ENCODE measurements at regions not wholly inside any gene's neighbourhood (a gene's known extent, or its start where the extent isn't known, plus 50 kb on each side); places are given as distances from the start of the nearest gene placed in this dataset.

GRCh38 chr16:72689851-72690250, 358.1 kb downstream of the ZFHX3 start (continued):
- no peak for TF ChIP-seq PATZ1 (tag by site-specific recombination; IDR thresholded peaks at IDR 0.05)
- TF ChIP-seq ZNF658 (tag by site-specific recombination; IDR thresholded peaks at IDR 0.05) = no peak
- no peak for TF ChIP-seq MEIS1 (CRISPR knock-in tag; IDR thresholded peaks at IDR 0.05; ENCODE audit: borderline replicate concordance)
- TF ChIP-seq TSHZ1 (tag by site-specific recombination; IDR thresholded peaks at IDR 0.05; ENCODE audit: borderline replicate concordance) = no peak
- TF ChIP-seq ZNF623 (tag by site-specific recombination; IDR thresholded peaks at IDR 0.05) = no peak
- no peak for TF ChIP-seq ZNF202 (tag by site-specific recombination; IDR thresholded peaks at IDR 0.05; ENCODE audit: borderline replicate concordance)
- TF ChIP-seq ZNF544 (tag by site-specific recombination; IDR thresholded peaks at IDR 0.05) = no peak
- TF ChIP-seq ZNF76 (tag by site-specific recombination; IDR thresholded peaks at IDR 0.05; ENCODE audit: borderline replicate concordance, low read depth) = no peak
- TF ChIP-seq ZNF404 (tag by site-specific recombination; IDR thresholded peaks at IDR 0.05) = no peak
- no peak for TF ChIP-seq ZNF791 (tag by site-specific recombination; IDR thresholded peaks at IDR 0.05)
- no peak for TF ChIP-seq ZNF221 (tag by site-specific recombination; IDR thresholded peaks at IDR 0.05; ENCODE audit: borderline replicate concordance)
- TF ChIP-seq ZNF529 (tag by site-specific recombination; IDR thresholded peaks at IDR 0.05; ENCODE audit: insufficient replicate concordance) = no peak
- TF ChIP-seq BCL6B (tag by site-specific recombination; IDR thresholded peaks at IDR 0.05) = no peak

- POLR2A ChIA-PET = no interaction called here
- H3K27ac ChIP-seq (ENCODE audit: extremely low read depth, low read depth, low read length) = no peak overlapping the region
- no peaks in the 10 kb centered on the region for H3K9me3 ChIP-seq (ENCODE audit: control insufficient read depth, insufficient read depth, low read depth, low read length)
- H3K36me3 ChIP-seq (ENCODE audit: control insufficient read depth in 2 of 2, insufficient read depth in 1 of 2, low read length in 2 of 2) = no peaks in the 10 kb centered on the region
- no peak overlapping the region for H3K4me3 ChIP-seq (ENCODE audit: low read depth, low read length)
- no peaks in the 10 kb centered on the region for H3K4me1 ChIP-seq (ENCODE audit: control insufficient read depth, insufficient read depth, low read length)
- CTCF ChIA-PET = interaction anchor here (0.6 to 1.0 kb wide), 2 partner anchors 11 to 68 kb away, joined by 3 read pairs; no protein-coding TSS in a partner anchor
- no peak for TF ChIP-seq ZNF707 (tag by site-specific recombination; IDR thresholded peaks at IDR 0.05)
- no peak for TF ChIP-seq ZNF561 (tag by site-specific recombination; IDR thresholded peaks at IDR 0.05; ENCODE audit: borderline replicate concordance)
- TF ChIP-seq ZNF558 (tag by site-specific recombination; IDR thresholded peaks at IDR 0.05) = no peak
- no peak for TF ChIP-seq ZNF18 (tag by site-specific recombination; IDR thresholded peaks at IDR 0.05)
- no peak for TF ChIP-seq ZNF311 (tag by site-specific recombination; IDR thresholded peaks at IDR 0.05; ENCODE audit: borderline replicate concordance)
- TF ChIP-seq INSM2 (tag by site-specific recombination; IDR thresholded peaks at IDR 0.05) = no peak
- no peak for TF ChIP-seq AEBP2 (tag by site-specific recombination; IDR thresholded peaks at IDR 0.05; ENCODE audit: borderline replicate concordance)
- TF ChIP-seq ZNF280C (tag by site-specific recombination; IDR thresholded peaks at IDR 0.05) = no peak
- no peak for TF ChIP-seq BCL11A (tag by site-specific recombination; IDR thresholded peaks at IDR 0.05; ENCODE audit: low read depth)
- TF ChIP-seq ZNF341 (tag by site-specific recombination; IDR thresholded peaks at IDR 0.05; ENCODE audit: low read depth) = no peak
Observed at GRCh38 chr16:72680732-72681131, 367.2 kb downstream of the ZFHX3 start.
